HepG2 (cell line): ENCODE measurements at regions not wholly inside any gene's neighbourhood (a gene's known extent, or its start where the extent isn't known, plus 50 kb on each side); places are given as distances from the start of the nearest gene placed in this dataset.
A peak's percentile ranks its signal among the peaks of the same experiment; 100 is the strongest.

ENCODE experiments used
- ATAC-seq: fragments of 200-7000 bp; cut with Tn5 transposase; 3 replicates; pipeline ENCODE4 v1.9.1; 2020; ENCODE audit warnings: mild to moderate bottlenecking, moderate library complexity
- BruUV-seq: library from RNA; stranded (reverse); fragments of 400-500 nt; replicated peaks from 2 replicates; lab custom pipeline; 2021; lab: Mats Ljungman, UMichigan
- CTCF ChIA-PET: fragments of 300-600 bp; formaldehyde crosslinking; extraction: SDS; loops from one replicate; lab custom pipeline; 2021; ENCODE audit warnings: low total read pairs, inconsistent platforms, low intra/inter-chr PET ratio; lab: Yijun Ruan, JAX
- POLR2A ChIA-PET: fragments of 350-600 bp; sonication (Branson Sonifier 250); formaldehyde crosslinking; loops from one replicate; lab custom pipeline; 2020; ENCODE audit warnings: antibody characterized with exemption, inconsistent platforms; lab: Yijun Ruan, JAX
- DNase-seq: peaks from one replicate; pipeline ENCODE4 v3.0.0-alpha.2; 2015; ENCODE audit warnings: low spot score
- FAIRE-seq: peaks from 3 replicates; lab custom pipeline; 2011; peaks lifted over from hg19 to GRCh38; lab: Jason Lieb, UNC
- H2AFZ ChIP-seq: one replicate; pipeline ENCODE4 v1.6.1; 2011; ENCODE audit warnings: low read length, inconsistent platforms
- H3K27ac ChIP-seq: fragments of 300-600 bp; 3 replicates; pipeline ENCODE4 v1.8.0; 2011; ENCODE audit warnings: mixed run types, mild to moderate bottlenecking, mixed read lengths, low read length, inconsistent platforms; ENCODE audit not compliant: insufficient read depth; ENCODE audit errors: extremely low read length
- H3K27me3 ChIP-seq, 2 experiments: fragments of 200-600 bp in 1 of 2; 2 replicates in 1 of 2; 3 replicates in 1 of 2; pipeline versions ENCODE4 v1.6.0 to v1.8.0; 2011; ENCODE audit warnings: low read length in 2 of 2, mild to moderate bottlenecking in 2 of 2, moderate library complexity in 2 of 2, inconsistent platforms in 1 of 2; ENCODE audit not compliant: insufficient read depth in 2 of 2, control insufficient read depth in 1 of 2
- H3K36me3 ChIP-seq, 2 experiments: fragments of 200-600 bp in 1 of 2; replicated peaks in 1 of 2; 2 replicates in 1 of 2; 3 replicates in 1 of 2; pipeline versions ENCODE4 v1.5.1 to v1.8.0; 2011; ENCODE audit warnings: low read length in 2 of 2, inconsistent platforms in 1 of 2; ENCODE audit not compliant: insufficient read depth in 2 of 2, control insufficient read depth in 1 of 2
- H3K4me1 ChIP-seq: 2 replicates; pipeline ENCODE4 v1.5.1; 2012; ENCODE audit warnings: low read length, inconsistent platforms; ENCODE audit not compliant: insufficient read depth
- H3K4me2 ChIP-seq: 2 replicates; pipeline ENCODE4 v1.6.0; 2011; ENCODE audit warnings: low read depth, low read length, inconsistent platforms
- H3K4me3 ChIP-seq, 3 experiments: fragments of 200-600 bp in 1 of 3; sonication (generic), shearing (Covaris generic) in 1 of 3; replicated peaks in 1 of 3; 2 replicates each; pipeline ENCODE4 v1.5.1; 2011 to 2016; ENCODE audit warnings: low read length in 3 of 3, inconsistent platforms in 2 of 3, low read depth in 2 of 3, mild to moderate bottlenecking in 2 of 3, control low read depth in 1 of 3, mixed read lengths in 1 of 3; ENCODE audit not compliant: insufficient read depth in 1 of 3
- H3K79me2 ChIP-seq: one replicate; pipeline ENCODE4 v1.6.1; 2011; ENCODE audit warnings: low read length, inconsistent platforms; ENCODE audit not compliant: insufficient read depth
- H3K9ac ChIP-seq: 2 replicates; pipeline ENCODE4 v1.6.0; 2011; ENCODE audit warnings: mild to moderate bottlenecking, low read depth, low read length, inconsistent platforms; ENCODE audit not compliant: insufficient read depth
- H3K9me3 ChIP-seq: 2 replicates; pipeline ENCODE4 v1.5.1; 2012; ENCODE audit warnings: mild to moderate bottlenecking, low read length
- H4K20me1 ChIP-seq: 2 replicates; pipeline ENCODE4 v1.6.0; 2011; ENCODE audit warnings: inconsistent platforms, mild to moderate bottlenecking, low read length, moderate library complexity; ENCODE audit not compliant: insufficient read depth
- KAT7 ChIP-seq: IDR thresholded peaks from 2 replicates; pipeline ENCODE4 v1.6.1; 2018; ENCODE audit warnings: borderline replicate concordance, missing compliant biosample characterization
- RAD51 ChIP-seq: fragments of 450-650 bp; IDR thresholded peaks from 2 replicates; pipeline ENCODE4 v1.6.1; 2016; ENCODE audit warnings: borderline replicate concordance
- XRCC5 ChIP-seq: fragments of 200-400 bp; formaldehyde crosslinking; optimal IDR thresholded peaks from 2 replicates; pipeline ENCODE3; 2017; ENCODE audit warnings: mild to moderate bottlenecking, low read length
- ZFP41 ChIP-seq: sonication (generic); formaldehyde crosslinking; IDR thresholded peaks from 2 replicates; pipeline ENCODE4 v1.4.0; 2020; ENCODE audit warnings: mild to moderate bottlenecking, missing genetic modification reagents, borderline replicate concordance
- ZMYM3 ChIP-seq: sonication (generic); formaldehyde crosslinking; IDR thresholded peaks from 2 replicates; pipeline ENCODE4 v1.5.1; 2020; ENCODE audit warnings: mild to moderate bottlenecking, missing genetic modification reagents
- ZNF30 ChIP-seq: sonication (generic); formaldehyde crosslinking; IDR thresholded peaks from 2 replicates; pipeline ENCODE4 v1.5.0; 2020; ENCODE audit warnings: mild to moderate bottlenecking, missing genetic modification reagents
- ZNF446 ChIP-seq: sonication (generic); formaldehyde crosslinking; IDR thresholded peaks from 2 replicates; pipeline ENCODE4 v1.5.0; 2020; ENCODE audit warnings: mild to moderate bottlenecking, missing genetic modification reagents
- ZNF720 ChIP-seq: sonication (generic); formaldehyde crosslinking; IDR thresholded peaks from 2 replicates; pipeline ENCODE4 v1.4.0; 2020; ENCODE audit warnings: missing genetic modification reagents
- WGBS: methylation state at CpG from one replicate; pipeline ENCODE4 v1.1.6; 2017; ENCODE audit warnings: low lambda C conversion rate; 5-methylcytosine and 5-hydroxymethylcytosine counted together
- in situ Hi-C: cut with HindIII; loops from 2 replicates; pipeline ENCODE4 v1.10.0; 2017; ENCODE audit warnings: low pct_unique_long_range_greater_than_20kb; ENCODE audit not compliant: extremely low pct_ligation_motif_present
- intact Hi-C: fragments of 100-400 bp; cut with micrococcal nuclease; formaldehyde crosslinking; loops from one replicate; pipeline ENCODE4 v1.10.0; 2022; ENCODE audit not compliant: unreplicated experiment

- Histone ChIP-seq H3K4me1 (no peaks in the 10 kb centered on the region), H3K79me2 (no peaks in the 10 kb centered on the region), H3K36me3 (no peaks in the 10 kb centered on the region), H3K9me3 (peaks cover 25% of the 10 kb centered on the region), H3K27ac (no peak overlapping the region), H4K20me1 (no peaks in the 10 kb centered on the region), H3K4me2 (no peak overlapping the region), H3K4me3 (no peak overlapping the region), H3K9ac (no peak overlapping the region), H3K27me3 (no peaks in the 10 kb centered on the region), H2AFZ (no peak overlapping the region)
- ATAC-seq (no peak), FAIRE-seq (no peak), DNase-seq (no peak)
- no peak for TF ChIP-seq XRCC5
- TF ChIP-seq ZFP41 (CRISPR knock-in tag): no peak
- TF ChIP-seq ZNF720 (CRISPR knock-in tag): no peak
- TF ChIP-seq KAT7: no peak
- no peak for TF ChIP-seq ZNF446 (CRISPR knock-in tag)
- no TSS peak for BruUV-seq
- in situ Hi-C loops (no loop called here), intact Hi-C loops (no loop called here)
- POLR2A ChIA-PET: no interaction called here
- CTCF ChIA-PET: no interaction called here
- WGBS: 0% methylated on average over 1 of the region's 1 CpG
These were observed 841.5 kb downstream of the SLC16A7 start for GRCh38 chr12:60437297-60437696.

GRCh38 chr12:60441577-60441976, 845.7 kb downstream of the SLC16A7 start:
- FAIRE-seq (no peak), DNase-seq (no peak), ATAC-seq (no peak)
- Histone ChIP-seq H3K9ac (no peak overlapping the region), H3K4me3 (no peak overlapping the region), H4K20me1 (no peaks in the 10 kb centered on the region), H3K9me3 (peaks cover 49% of the 10 kb centered on the region), H3K79me2 (no peaks in the 10 kb centered on the region), H3K27ac (no peak overlapping the region), H3K36me3 (no peaks in the 10 kb centered on the region), H3K4me2 (no peak overlapping the region), H3K27me3 (no peaks in the 10 kb centered on the region), H3K4me1 (no peaks in the 10 kb centered on the region), H2AFZ (no peak overlapping the region)
- ChIA-PET POLR2A (no interaction called here), CTCF (no interaction called here)
- TF ChIP-seq RAD51 (peak; percentile 69; the same call in 1 of the 2 replicates), ZNF30 (CRISPR knock-in tag) (no peak), ZMYM3 (CRISPR knock-in tag) (no peak)
- BruUV-seq: no TSS peak
- WGBS: 12% methylated on average over 4 of the region's 4 CpGs
- intact Hi-C loops (no loop called here), in situ Hi-C loops (no loop called here)
